HCT116 (cell line): ENCODE measurements at regions not wholly inside any gene's neighbourhood (a gene's known extent, or its start where the extent isn't known, plus 50 kb on each side); places are given as distances from the start of the nearest gene placed in this dataset.

ENCODE experiments used
- ATAC-seq: fragments of 200-7000 bp; cut with Tn5 transposase; 2 replicates; pipeline ENCODE4 v1.9.1; 2020; ENCODE audit warnings: mild to moderate bottlenecking, moderate library complexity
- BruUV-seq: library from RNA; stranded (reverse); fragments of 400-500 nt; replicated peaks from 2 replicates; lab custom pipeline; 2021; lab: Mats Ljungman, UMichigan
- CTCF ChIA-PET: fragments of 300-600 bp; sonication (Branson Sonifier 250); formaldehyde crosslinking; loops from one replicate; lab custom pipeline; 2021; ENCODE audit warnings: antibody characterized with exemption; lab: Charles Lee
- POLR2A ChIA-PET: fragments of 300-600, 350-600 bp; sonication (Branson Sonifier 250); formaldehyde crosslinking; loops from one replicate; lab custom pipeline; 2021; ENCODE audit warnings: antibody characterized with exemption; lab: Charles Lee
- RAD21 ChIA-PET, 2 experiments: fragments of 300-600 bp; sonication (Branson Sonifier 250); formaldehyde crosslinking; loops; one replicate each; lab custom pipeline; 2023; ENCODE audit warnings: low total read pairs in 2 of 2; ENCODE audit not compliant: uncharacterized antibody in 2 of 2, unreplicated experiment in 2 of 2, low non-redundant PET in 1 of 2; lab: Charles Lee
- DNase-seq: peaks from one replicate; pipeline ENCODE4 v3.0.0-alpha.2; 2010; ENCODE audit warnings: low read depth, low spot score
- H2AFZ ChIP-seq: fragments of 200-600 bp; shearing (Covaris generic), sonication (generic); 2 replicates; pipeline ENCODE4 v1.6.1; 2017; ENCODE audit warnings: low read depth, mixed run types, mixed read lengths, antibody characterized with exemption, low read length; ENCODE audit not compliant: poor library complexity, severe bottlenecking
- H3K27ac ChIP-seq: 2 replicates; pipeline ENCODE4 v1.5.1; 2012; ENCODE audit warnings: low read depth, low read length
- H3K27me3 ChIP-seq: fragments of 200-600 bp; sonication (generic); 2 replicates; pipeline ENCODE4 v1.6.1; 2016; ENCODE audit warnings: mixed run types, low read length, mixed read lengths; ENCODE audit not compliant: insufficient read depth
- H3K36me3 ChIP-seq, 2 experiments: fragments of 200-500 bp in 1 of 2; fragments of 200-600 bp in 1 of 2; sonication (Bioruptor generic) in 1 of 2; sonication (generic) in 1 of 2; 2 replicates each; pipeline versions ENCODE4 v1.5.1 to v1.6.1; 2014 to 2016; ENCODE audit warnings: low read length in 2 of 2, inconsistent platforms in 1 of 2, mixed read lengths in 1 of 2, mixed run types in 1 of 2; ENCODE audit not compliant: insufficient read depth in 2 of 2, control insufficient read depth in 1 of 2
- H3K4me1 ChIP-seq, 2 experiments: fragments of 200-600 bp in 1 of 2; sonication (generic) in 1 of 2; 2 replicates each; pipeline versions ENCODE4 v1.5.1 to v1.6.1; 2012 to 2017; ENCODE audit warnings: low read length in 2 of 2, inconsistent platforms in 1 of 2, mild to moderate bottlenecking in 1 of 2, mixed read lengths in 1 of 2, mixed run types in 1 of 2, moderate library complexity in 1 of 2; ENCODE audit not compliant: insufficient read depth in 2 of 2, control insufficient read depth in 1 of 2
- H3K4me2 ChIP-seq: fragments of 200-600 bp; sonication (generic); 2 replicates; pipeline ENCODE4 v1.6.1; 2017; ENCODE audit warnings: mixed run types, low read length, mixed read lengths
- H3K4me3 ChIP-seq, 2 experiments: fragments of 200-600 bp in 1 of 2; sonication (generic) in 1 of 2; replicated peaks in 1 of 2; 2 replicates each; pipeline ENCODE4 v1.5.1; 2011 to 2016; ENCODE audit warnings: low read length in 2 of 2, control low read depth in 1 of 2, low read depth in 1 of 2, mild to moderate bottlenecking in 1 of 2, mixed read lengths in 1 of 2, mixed run types in 1 of 2
- H3K79me2 ChIP-seq: fragments of 200-600 bp; sonication (generic); 2 replicates; pipeline ENCODE4 v1.6.1; 2017; ENCODE audit warnings: mild to moderate bottlenecking, mixed run types, low read length, moderate library complexity, mixed read lengths; ENCODE audit not compliant: insufficient read depth
- H3K9ac ChIP-seq: fragments of 200-600 bp; sonication (generic); 2 replicates; pipeline ENCODE4 v1.6.1; 2016; ENCODE audit warnings: low read length, mixed read lengths
- H3K9me2 ChIP-seq: fragments of 200-600 bp; sonication (generic), shearing (Covaris generic); 2 replicates; pipeline ENCODE4 v1.6.1; 2017; ENCODE audit warnings: mixed run types, mild to moderate bottlenecking, moderate library complexity; ENCODE audit not compliant: insufficient read depth
- H3K9me3 ChIP-seq, 2 experiments: fragments of 200-500 bp in 1 of 2; fragments of 200-600 bp in 1 of 2; sonication (Bioruptor generic) in 1 of 2; sonication (generic) in 1 of 2; 2 replicates each; pipeline ENCODE4 v1.6.1; 2014 to 2017; ENCODE audit warnings: low read length in 2 of 2, mixed read lengths in 2 of 2, inconsistent platforms in 1 of 2, low read depth in 1 of 2, mild to moderate bottlenecking in 1 of 2, mixed run types in 1 of 2, moderate library complexity in 1 of 2; ENCODE audit not compliant: control insufficient read depth in 1 of 2, insufficient read depth in 1 of 2
- H4K20me1 ChIP-seq: fragments of 200-600 bp; sonication (generic), shearing (Covaris generic); 2 replicates; pipeline ENCODE4 v1.6.1; 2017; ENCODE audit warnings: mixed run types, mild to moderate bottlenecking, moderate library complexity; ENCODE audit not compliant: insufficient read depth
- ATF3 ChIP-seq: IDR thresholded peaks from 2 replicates; pipeline ENCODE4 v1.6.1; 2012
- CBX3 ChIP-seq: IDR thresholded peaks from 2 replicates; pipeline ENCODE4 v1.6.1; 2012; ENCODE audit warnings: low read depth
- CEBPB ChIP-seq: IDR thresholded peaks from 2 replicates; pipeline ENCODE4 v1.6.1; 2012; ENCODE audit warnings: low read depth
- FOSL1 ChIP-seq: IDR thresholded peaks from 2 replicates; pipeline ENCODE4 v1.6.1; 2012; ENCODE audit warnings: low read depth
- JUND ChIP-seq: IDR thresholded peaks from 2 replicates; pipeline ENCODE4 v1.6.1; 2012
- POLR2A ChIP-seq: IDR thresholded peaks from 2 replicates; pipeline ENCODE4 v1.7.0; 2011; ENCODE audit warnings: borderline replicate concordance; ENCODE audit not compliant: insufficient read depth, insufficient read length; ENCODE audit errors: extremely low read depth
- POLR2AphosphoS5 ChIP-seq: IDR thresholded peaks from 2 replicates; pipeline ENCODE4 v1.6.1; 2011; ENCODE audit warnings: mild to moderate bottlenecking, low read depth, low read length, moderate library complexity
- RAD21 ChIP-seq: IDR thresholded peaks from 2 replicates; pipeline ENCODE4 v1.6.1; 2012; ENCODE audit warnings: low read depth, mild to moderate bottlenecking
- SIN3A ChIP-seq: IDR thresholded peaks from 2 replicates; pipeline ENCODE4 v1.6.1; 2012; ENCODE audit warnings: low read depth
- SP1 ChIP-seq: IDR thresholded peaks from 2 replicates; pipeline ENCODE4 v1.6.1; 2012; ENCODE audit warnings: low read depth
- SRF ChIP-seq: IDR thresholded peaks from 2 replicates; pipeline ENCODE4 v1.6.1; 2012; ENCODE audit warnings: low read depth
- ZNF274 ChIP-seq: fragments of 200-500 bp; sonication (Bioruptor generic); IDR thresholded peaks from 2 replicates; pipeline ENCODE4 v1.6.1; 2014; ENCODE audit warnings: mild to moderate bottlenecking, low read depth, low read length, inconsistent platforms
- intact Hi-C: fragments of 100-400 bp; cut with micrococcal nuclease; formaldehyde crosslinking; loops from 2 replicates; pipeline ENCODE4 v1.10.0; 2022
- TF ChIP-seq, protein P1 (sequence below), 3 experiments: fragments of 200-600 bp in 1 of 3; sonication (generic) in 1 of 3; IDR thresholded peaks in 2 of 3; conservative IDR thresholded peaks in 1 of 3; 2 replicates each; pipeline ENCODE4 v1.5.1; 2012 to 2017; ENCODE audit warnings: low read depth in 2 of 3, low read length in 2 of 3, antibody characterized with exemption in 1 of 3, borderline replicate concordance in 1 of 3, control low read depth in 1 of 3, mild to moderate bottlenecking in 1 of 3, mixed read lengths in 1 of 3, mixed run types in 1 of 3, moderate library complexity in 1 of 3; ENCODE audit not compliant: insufficient read depth in 1 of 3
- TF ChIP-seq, protein P2 (sequence below): IDR thresholded peaks from 2 replicates; pipeline ENCODE4 v1.6.1; 2012

GRCh38 chr12:86660488-86661147, 404.4 kb upstream of the MGAT4C start:
- H3K36me3 ChIP-seq, result no peaks in the 10 kb centered on the region
- no peak overlapping the region for H3K9ac ChIP-seq
- H3K4me1 ChIP-seq, result peaks cover 4 to 6% of the 10 kb centered on the region in 2 experiments; a peak in 3 of 4 replicates
- intact Hi-C loops, result no loop called here
- ChIA-PET CTCF (no interaction called here), RAD21 (no interaction called here), POLR2A (interaction anchor here (0.9 kb wide), 1 partner anchor 11 kb away, joined by 4 read pairs; no protein-coding TSS in a partner anchor)
- TF ChIP-seq CBX3, result peak; percentile 72
- 0 out of 2 replicates have a peak, but pooled peaks have one; percentile 18 for TF ChIP-seq SIN3A
- peak; percentile 74 for TF ChIP-seq FOSL1
- peak; percentile 84 for TF ChIP-seq JUND
- no peak for TF ChIP-seq ZNF274
- 0 out of 2 replicates have a peak, but pooled peaks have one; percentile 8 for TF ChIP-seq RAD21
- peak; percentile 80 for TF ChIP-seq ATF3
- peak; percentile 87 for TF ChIP-seq CEBPB
- no peak for TF ChIP-seq POLR2A
- TF ChIP-seq, protein P1, sequence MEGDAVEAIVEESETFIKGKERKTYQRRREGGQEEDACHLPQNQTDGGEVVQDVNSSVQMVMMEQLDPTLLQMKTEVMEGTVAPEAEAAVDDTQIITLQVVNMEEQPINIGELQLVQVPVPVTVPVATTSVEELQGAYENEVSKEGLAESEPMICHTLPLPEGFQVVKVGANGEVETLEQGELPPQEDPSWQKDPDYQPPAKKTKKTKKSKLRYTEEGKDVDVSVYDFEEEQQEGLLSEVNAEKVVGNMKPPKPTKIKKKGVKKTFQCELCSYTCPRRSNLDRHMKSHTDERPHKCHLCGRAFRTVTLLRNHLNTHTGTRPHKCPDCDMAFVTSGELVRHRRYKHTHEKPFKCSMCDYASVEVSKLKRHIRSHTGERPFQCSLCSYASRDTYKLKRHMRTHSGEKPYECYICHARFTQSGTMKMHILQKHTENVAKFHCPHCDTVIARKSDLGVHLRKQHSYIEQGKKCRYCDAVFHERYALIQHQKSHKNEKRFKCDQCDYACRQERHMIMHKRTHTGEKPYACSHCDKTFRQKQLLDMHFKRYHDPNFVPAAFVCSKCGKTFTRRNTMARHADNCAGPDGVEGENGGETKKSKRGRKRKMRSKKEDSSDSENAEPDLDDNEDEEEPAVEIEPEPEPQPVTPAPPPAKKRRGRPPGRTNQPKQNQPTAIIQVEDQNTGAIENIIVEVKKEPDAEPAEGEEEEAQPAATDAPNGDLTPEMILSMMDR (IDR thresholded peaks at IDR 0.05 in 2 of 3, conservative IDR thresholded peaks at IDR 0.05 in 1 of 3; ENCODE audit: borderline replicate concordance in 1 of 3, insufficient read depth in 1 of 3, low read depth in 2 of 3, low read length in 2 of 3), result no peak
- TF ChIP-seq POLR2AphosphoS5, result no peak
- peak; percentile 61 for TF ChIP-seq SP1
- TF ChIP-seq SRF, result peak; percentile 32; the same call in 1 of the 2 replicates
- TF ChIP-seq, protein P2, sequence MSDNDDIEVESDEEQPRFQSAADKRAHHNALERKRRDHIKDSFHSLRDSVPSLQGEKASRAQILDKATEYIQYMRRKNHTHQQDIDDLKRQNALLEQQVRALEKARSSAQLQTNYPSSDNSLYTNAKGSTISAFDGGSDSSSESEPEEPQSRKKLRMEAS, result no peak
- H2AFZ ChIP-seq, result peak overlapping the region; percentile 88
- H3K79me2 ChIP-seq, result no peaks in the 10 kb centered on the region
- no peaks in the 10 kb centered on the region for H3K27me3 ChIP-seq
- H3K9me3 ChIP-seq, result no peaks in the 10 kb centered on the region
- DNase-seq, result peak; percentile 64
- H3K4me3 ChIP-seq, result no peak overlapping the region
- no peaks in the 10 kb centered on the region for H4K20me1 ChIP-seq
- BruUV-seq, result no TSS peak
- no peaks in the 10 kb centered on the region for H3K9me2 ChIP-seq
- peak overlapping the region; percentile 38; the same call in 1 of the 2 replicates for H3K4me2 ChIP-seq
- peak; percentile 61; the same call in 1 of the 2 replicates for ATAC-seq
- no peak overlapping the region for H3K27ac ChIP-seq
